ENCODE measurements at regions not wholly inside any gene's neighbourhood (a gene's known extent, or its start where the extent isn't known, plus 50 kb on each side); places are given as distances from the start of the nearest gene placed in this dataset.

GRCh38 chr1:182293119-182293589 lies 98.4 kb downstream of the GLUL start:
- DNase-seq (ENCODE audit: low read depth): no peak

DNA sequence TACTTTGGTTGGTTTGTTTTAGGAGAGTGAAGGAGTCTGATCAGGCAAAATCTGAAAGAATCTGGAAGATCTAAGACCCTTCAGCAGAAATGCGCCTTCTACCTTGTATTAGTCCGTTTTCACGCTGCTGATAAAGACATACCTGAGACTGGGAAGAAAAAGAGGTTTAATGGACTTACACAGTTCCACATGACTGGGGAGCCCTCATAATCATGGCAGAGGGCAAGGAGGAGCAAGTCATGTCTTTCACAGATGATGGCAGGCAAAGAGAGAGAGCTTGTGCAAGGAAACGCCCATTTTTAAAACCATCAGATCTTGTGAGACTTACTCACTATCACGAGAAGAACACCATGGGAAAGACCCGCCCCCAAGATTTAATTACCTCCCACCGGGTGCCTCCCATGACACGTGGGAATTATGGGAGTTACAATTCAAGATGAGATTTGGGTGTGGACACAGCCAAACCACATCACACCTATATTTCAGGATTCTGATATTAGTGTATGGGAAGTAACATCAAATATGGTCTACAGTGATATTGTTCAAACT lies 99.3 kb downstream of the GLUL start:
- no peak for DNase-seq (ENCODE audit: low read depth)

GRCh38 chr1:182291584-182292192 lies 99.9 kb downstream of the GLUL start:
- no peak for DNase-seq (ENCODE audit: low read depth)

- DNase-seq (ENCODE audit: low read depth): no peak
These were observed 102.6 kb downstream of the GLUL start for GRCh38 chr1:182288749-182289604.

DNA sequence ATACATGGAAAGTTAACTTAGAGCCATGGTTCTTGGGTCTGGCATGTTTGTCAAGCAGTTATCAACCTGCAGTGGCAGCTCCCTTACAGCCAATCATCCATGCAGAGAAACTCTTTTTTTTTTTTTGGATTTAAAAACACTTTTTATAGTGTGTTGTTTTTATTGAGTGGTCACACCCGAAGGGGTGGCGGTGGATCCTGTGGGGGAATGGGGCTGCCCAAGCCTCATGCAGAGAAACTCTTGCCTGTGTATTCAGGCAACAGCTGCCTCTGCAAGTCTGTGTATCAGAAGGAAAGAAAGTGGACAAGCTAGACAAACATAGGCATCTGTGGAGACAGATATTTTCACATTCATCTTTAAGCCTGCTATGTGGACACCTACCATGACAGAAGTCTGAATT lies 104.8 kb downstream of the GLUL start:
- DNase-seq (ENCODE audit: low read depth): no peak

GRCh38 chr1:182283746-182284544 lies 107.6 kb downstream of the GLUL start:
- no peak for DNase-seq (ENCODE audit: low read depth)

- no peak for DNase-seq (ENCODE audit: low read depth)
These were observed 110.0 kb downstream of the GLUL start for GRCh38 chr1:182281541-182281940.

GRCh38 chr1:182280504-182280900 lies 111.1 kb downstream of the GLUL start:
- DNase-seq (ENCODE audit: low read depth): no peak

DNA sequence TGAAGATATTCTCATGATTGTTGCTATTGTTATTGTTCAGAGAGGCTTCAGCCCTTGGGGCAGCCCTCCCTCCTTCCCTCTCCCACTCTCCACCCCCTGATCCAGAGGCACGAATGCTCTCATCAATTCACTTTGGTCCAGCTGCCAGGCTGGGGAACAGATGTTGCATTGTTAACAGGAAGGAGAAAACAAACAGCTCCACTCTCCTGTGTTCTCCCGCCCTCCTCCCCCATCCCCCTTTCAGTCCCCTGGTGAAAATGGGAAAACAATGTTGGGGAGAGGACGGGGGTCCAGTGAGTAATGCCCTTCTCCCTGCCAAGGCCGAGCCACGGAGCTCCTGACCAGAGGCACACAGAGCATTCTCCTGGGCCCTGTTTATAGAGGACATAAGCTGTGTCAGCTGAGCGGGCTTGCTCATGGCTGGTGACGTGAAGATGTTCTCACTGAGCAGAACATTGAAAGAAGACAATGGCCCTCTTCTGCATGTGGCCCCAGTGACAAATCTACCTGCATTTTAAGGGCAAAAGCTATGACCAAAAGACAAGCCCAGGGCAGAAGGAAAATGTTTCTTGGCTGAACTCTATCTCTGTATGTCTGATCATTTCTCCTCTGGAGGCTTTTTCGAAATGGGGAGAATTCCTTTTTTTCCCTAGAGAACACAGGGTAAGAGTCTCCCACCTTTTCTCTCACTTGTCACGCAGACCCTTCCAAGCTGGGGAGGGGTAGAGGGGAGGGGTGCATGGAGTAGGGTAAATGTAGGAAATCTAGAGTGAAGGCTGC lies 111.7 kb downstream of the GLUL start:
- DNase-seq (ENCODE audit: low read depth): no peak

DNA sequence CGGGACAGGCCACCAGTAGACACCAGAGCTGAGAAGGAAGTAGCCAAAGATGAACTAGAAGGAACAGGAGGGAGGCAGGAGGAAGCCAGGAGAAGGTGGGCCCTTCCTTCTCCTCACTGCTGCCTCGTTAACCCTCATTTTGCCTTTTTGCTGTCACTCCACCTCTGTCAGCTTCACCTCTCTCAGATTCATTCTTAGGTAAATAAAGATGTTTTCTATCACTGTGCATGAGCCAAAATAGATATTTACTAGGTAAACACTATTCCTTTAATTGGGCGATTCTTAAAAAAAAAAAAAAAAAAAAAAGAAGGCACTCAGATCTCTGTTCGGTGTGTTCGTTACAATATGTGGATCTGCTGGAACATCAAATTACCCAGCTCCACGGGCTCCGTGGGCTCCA lies 112.3 kb downstream of the GLUL start:
- DNase-seq (ENCODE audit: low read depth): no peak

DNA sequence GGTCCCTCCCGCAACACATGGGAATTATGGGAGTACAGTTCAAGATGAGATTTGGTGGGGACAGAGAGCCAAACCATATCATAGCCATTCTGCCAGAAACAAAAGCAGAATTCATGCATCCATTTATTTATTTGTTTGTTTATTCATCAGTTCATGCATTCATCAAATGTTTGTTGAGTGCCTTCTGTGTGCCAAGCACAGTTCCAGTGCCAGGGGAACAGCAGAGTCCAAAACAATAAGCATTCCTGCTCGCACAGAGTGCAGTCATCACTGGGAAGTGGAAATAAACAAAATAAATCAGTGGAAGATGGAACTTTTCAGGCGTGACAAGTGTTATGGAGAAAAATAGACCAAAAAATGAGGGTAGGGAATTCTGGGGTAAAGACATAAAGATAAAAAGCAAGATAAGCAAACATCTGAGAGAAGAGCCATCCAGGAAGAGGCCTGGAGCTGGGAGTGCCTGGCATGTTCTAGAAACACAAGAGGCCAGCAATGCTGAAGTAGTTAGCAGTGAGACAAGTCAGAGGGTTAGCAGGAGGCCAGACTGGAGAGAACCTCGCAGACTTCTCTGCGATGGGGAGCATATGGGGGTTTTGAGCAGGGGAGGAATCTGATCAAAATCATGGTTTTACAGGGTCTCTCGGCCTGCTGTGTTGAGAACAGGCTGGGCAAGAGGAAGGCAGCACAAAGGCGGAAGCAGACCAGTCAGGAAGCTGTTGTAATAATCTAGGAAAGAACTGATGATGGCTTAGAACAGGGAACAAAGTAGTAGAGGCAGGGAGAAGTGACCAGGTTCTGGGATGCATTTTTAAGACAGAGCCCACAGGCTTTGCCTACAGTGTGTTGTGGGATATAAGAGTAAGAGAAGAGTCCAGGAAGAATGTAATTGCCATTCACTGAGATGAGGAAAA lies 113.2 kb downstream of the GLUL start:
- DNase-seq (ENCODE audit: low read depth): no peak

DNA sequence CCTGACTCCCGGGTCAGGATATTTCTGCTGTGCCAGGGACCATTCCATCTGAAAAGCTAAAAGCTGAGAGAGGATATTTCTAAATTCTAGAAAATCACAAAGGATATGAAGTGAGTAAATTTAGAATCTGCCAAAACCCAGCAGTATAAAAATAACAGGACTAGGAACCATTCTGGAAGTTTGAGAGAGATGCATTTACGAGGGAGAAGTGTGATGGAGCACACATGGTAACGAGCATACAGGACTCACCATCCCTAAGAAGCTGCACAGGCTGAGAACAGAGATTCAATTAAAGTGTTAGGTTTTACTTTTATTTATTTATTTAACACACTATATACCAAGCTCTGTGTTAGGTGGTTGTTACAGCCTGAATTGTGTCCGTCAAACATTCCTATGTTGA lies 116.3 kb downstream of the GLUL start:
- no peak for DNase-seq (ENCODE audit: low read depth)

DNA sequence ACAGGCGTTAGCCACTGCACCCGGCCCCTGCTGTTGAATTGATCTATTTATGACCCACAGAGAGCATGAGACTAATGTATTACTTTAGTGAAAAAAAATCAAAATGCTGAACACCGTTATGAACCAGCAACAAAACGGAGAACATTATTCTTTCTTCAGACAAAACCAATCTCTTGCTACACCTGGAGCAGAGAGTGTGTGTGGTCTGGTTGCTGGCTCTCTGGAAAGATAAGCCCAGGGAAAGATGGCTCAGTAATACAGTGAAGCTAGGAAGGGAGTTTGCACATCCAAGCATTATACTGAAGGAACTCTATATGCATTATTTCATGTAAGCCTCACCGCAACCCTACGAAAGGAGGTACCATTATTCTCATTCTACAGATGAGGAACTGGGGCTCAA lies 117.0 kb downstream of the GLUL start:
- DNase-seq (ENCODE audit: low read depth): no peak

- DNase-seq (ENCODE audit: low read depth): no peak
These were observed 120.9 kb downstream of the GLUL start for GRCh38 chr1:182270731-182271130.

- DNase-seq (ENCODE audit: low read depth): no peak
These were observed 122.5 kb downstream of the GLUL start for GRCh38 chr1:182269097-182269496.

DNA sequence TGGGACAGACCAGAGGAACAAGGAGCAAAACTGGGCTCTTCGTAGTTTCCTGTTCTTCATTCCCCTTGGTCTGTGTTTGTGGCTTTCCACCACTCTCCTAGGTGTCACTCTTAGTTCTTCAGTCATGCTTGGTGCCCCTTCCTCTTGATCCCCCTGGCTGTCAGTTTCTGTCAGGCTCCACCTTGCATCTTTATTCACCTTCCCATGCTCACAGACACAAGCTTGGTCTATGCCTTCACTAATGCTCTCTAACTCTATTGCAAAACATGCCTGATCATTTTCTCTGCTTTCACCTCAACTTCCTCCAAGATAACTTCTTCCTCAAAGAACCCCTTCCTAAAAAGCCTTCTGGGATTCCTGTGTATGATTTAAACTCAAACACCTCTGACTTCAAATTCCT lies 122.9 kb downstream of the GLUL start:
- no peak for DNase-seq (ENCODE audit: low read depth)

- no peak for DNase-seq (ENCODE audit: low read depth)
These were observed 127.4 kb downstream of the GLUL start for GRCh38 chr1:182264185-182264584.

DNA sequence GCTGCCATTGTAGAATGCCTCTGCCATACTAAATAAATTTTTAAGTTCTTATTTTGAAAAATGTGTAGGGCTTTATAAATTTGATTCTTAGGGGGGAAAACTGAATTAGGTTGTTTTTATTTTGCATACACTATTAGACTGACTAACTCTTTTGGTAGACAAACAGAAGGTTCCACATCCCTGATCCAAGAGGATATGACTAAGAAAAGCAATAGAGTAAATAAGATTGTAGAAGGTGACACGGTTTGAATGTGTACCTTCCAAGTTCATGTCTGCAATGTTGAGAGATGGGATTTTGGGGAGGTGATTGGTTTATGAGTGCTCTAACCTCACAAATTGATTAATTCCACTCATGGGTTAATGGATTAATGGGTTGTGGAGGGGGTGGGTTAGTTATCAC lies 127.9 kb downstream of the GLUL start:
- no peak for DNase-seq (ENCODE audit: low read depth)

DNA sequence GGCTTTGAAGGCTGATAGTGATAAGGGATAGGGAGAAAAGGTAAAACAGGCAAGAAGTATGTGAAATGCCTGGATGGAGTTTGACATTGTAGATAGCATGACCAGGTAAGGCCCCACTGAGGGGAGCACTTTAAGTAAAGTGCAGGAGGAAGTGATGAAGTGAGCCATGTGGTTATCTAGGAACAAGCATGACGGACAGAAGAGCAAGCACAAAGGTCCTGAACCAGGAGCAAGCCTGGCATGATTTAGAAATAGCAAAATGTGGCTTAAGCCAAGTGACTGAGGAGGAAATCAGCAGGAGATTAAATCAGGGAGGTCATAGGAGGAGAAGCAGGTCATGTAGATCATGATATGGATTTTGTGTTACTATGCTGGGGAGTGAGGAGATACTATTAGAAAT lies 129.2 kb downstream of the GLUL start:
- no peak for DNase-seq (ENCODE audit: low read depth)

DNA sequence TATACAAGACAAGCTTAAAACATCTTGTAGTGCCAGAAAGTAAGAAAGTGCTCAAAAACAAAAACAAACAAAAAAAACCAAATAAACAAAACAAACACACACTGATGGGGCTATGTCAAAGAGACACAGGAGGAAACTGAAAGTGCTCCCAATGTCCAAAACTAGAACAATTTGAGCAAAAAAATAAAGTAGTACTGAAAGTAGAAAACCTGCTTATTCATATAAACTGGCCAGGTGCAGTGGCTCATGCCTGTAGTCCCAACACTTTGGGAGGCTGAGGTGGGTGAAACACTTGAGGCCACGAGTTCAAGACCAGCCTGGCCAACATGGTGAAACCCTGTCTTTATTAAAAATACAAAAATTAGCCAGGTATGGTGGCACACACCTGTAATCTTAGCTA lies 129.9 kb downstream of the GLUL start:
- no peak for DNase-seq (ENCODE audit: low read depth)

- no peak for DNase-seq (ENCODE audit: low read depth)
These were observed 131.1 kb downstream of the GLUL start for GRCh38 chr1:182260516-182260915.

Measured in stimulated activated CD8-positive, alpha-beta memory T cell treated with anti-CD3 and anti-CD28 coated beads, Interleukin-4, amount 100 ng/mL, for 24 hours (primary cell).